ENCODE measurements at regions not wholly inside any gene's neighbourhood (a gene's known extent, or its start where the extent isn't known, plus 50 kb on each side); places are given as distances from the start of the nearest gene placed in this dataset.

DNA sequence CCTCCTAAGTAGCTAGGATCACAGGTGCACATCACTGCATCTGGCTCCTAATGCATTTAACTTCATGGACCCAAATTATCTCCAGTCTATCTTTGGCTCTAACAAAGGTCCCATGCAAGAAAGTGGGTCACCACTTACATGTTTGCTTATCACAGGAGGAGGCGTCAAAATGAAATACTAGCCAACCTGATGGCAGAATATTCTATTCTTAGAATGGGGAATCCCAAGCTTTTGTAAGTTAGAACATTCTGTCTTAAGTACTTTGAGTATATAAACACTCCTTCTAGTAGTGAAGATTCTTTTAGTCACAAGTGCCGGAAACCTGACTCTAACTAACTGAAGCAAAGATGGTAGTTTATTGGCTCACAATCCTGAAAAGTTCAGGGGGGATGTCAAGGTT, 72.0 kb upstream of the ADAMTS9 start:
- H3K4me3 ChIP-seq (ENCODE audit: insufficient read depth, low read depth, low read length), result no peak overlapping the region
- no peak for FAIRE-seq
- no peaks in the 10 kb centered on the region for H3K4me1 Mint-ChIP-seq (ENCODE audit: low read depth, unreplicated experiment)

DNA sequence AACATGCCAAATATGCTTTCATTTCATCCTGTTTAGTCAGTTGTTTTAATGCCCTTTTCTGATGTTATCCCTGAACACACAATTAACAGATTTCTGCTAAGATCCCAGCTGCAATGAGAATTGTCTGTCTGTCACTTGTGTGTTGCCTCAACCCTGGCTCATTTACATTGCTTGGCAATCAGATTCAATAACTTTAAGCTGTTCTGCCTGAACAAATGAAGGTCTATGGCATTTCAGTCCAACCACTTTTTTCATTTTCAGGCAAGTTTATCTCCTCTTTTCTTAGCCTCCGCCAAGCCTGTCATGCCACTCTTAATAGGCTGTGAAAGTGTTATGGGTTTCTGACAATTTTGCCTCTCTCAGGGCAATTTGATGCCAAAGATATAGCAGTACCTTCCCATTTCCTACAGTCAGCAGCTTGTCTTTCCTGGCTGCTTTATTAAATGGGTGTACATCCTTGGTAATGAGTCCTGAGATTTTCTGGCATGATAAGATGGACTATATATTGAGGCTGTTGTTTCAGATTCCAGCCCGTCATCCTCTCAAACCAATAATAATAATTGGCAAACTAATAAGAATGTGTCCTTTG, 68.7 kb upstream of the ADAMTS9 start:
- Mint-ChIP-seq H3K4me3 (ENCODE audit: unreplicated experiment) (no peak overlapping the region), H3K36me3 (ENCODE audit: low read depth, unreplicated experiment) (peaks cover 8% of the 10 kb centered on the region), H3K27ac (ENCODE audit: unreplicated experiment) (no peak overlapping the region), H3K27me3 (ENCODE audit: low read depth, unreplicated experiment) (peaks cover 3% of the 10 kb centered on the region), H3K4me1 (ENCODE audit: low read depth, unreplicated experiment) (no peaks in the 10 kb centered on the region), H3K9me3 (ENCODE audit: unreplicated experiment) (peaks cover 3% of the 10 kb centered on the region)
- Histone ChIP-seq H3K27ac (ENCODE audit: low read depth, low read length) (no peak overlapping the region), H3K9ac (ENCODE audit: low read length) (no peak overlapping the region), H3K4me1 (ENCODE audit: insufficient read depth, low read length) (no peaks in the 10 kb centered on the region), H3K36me3 (ENCODE audit: insufficient read depth, low read length) (no peaks in the 10 kb centered on the region), H3K27me3 (ENCODE audit: insufficient read depth, low read length) (no peaks in the 10 kb centered on the region), H4K20me1 (ENCODE audit: insufficient read depth, low read length) (no peaks in the 10 kb centered on the region), H3K79me2 (ENCODE audit: insufficient read depth, low read length) (no peaks in the 10 kb centered on the region), H3K9me3 (ENCODE audit: insufficient read depth, low read depth, low read length) (no peaks in the 10 kb centered on the region), H2AFZ (ENCODE audit: low read depth, low read length) (no peak overlapping the region), H3K4me2 (ENCODE audit: low read length) (no peak overlapping the region), H3K4me3 (ENCODE audit: insufficient read depth, low read depth, low read length) (no peak overlapping the region)
- TF ChIP-seq, protein P1, sequence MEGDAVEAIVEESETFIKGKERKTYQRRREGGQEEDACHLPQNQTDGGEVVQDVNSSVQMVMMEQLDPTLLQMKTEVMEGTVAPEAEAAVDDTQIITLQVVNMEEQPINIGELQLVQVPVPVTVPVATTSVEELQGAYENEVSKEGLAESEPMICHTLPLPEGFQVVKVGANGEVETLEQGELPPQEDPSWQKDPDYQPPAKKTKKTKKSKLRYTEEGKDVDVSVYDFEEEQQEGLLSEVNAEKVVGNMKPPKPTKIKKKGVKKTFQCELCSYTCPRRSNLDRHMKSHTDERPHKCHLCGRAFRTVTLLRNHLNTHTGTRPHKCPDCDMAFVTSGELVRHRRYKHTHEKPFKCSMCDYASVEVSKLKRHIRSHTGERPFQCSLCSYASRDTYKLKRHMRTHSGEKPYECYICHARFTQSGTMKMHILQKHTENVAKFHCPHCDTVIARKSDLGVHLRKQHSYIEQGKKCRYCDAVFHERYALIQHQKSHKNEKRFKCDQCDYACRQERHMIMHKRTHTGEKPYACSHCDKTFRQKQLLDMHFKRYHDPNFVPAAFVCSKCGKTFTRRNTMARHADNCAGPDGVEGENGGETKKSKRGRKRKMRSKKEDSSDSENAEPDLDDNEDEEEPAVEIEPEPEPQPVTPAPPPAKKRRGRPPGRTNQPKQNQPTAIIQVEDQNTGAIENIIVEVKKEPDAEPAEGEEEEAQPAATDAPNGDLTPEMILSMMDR (IDR thresholded peaks at IDR 0.05; ENCODE audit: insufficient read depth, low read depth, low read length), result no peak
- no peak for TF ChIP-seq EZH2 (IDR thresholded peaks at IDR 0.05; ENCODE audit: insufficient read depth, low read length)
- FAIRE-seq, result no peak
- no peak for DNase-seq (ENCODE audit: low read depth)

More for the DNA sequence above, 72.0 kb upstream of the ADAMTS9 start:
- Histone ChIP-seq H3K4me2 (ENCODE audit: low read length) (no peak overlapping the region), H3K9me3 (ENCODE audit: insufficient read depth, low read depth, low read length) (no peaks in the 10 kb centered on the region), H3K27me3 (ENCODE audit: insufficient read depth, low read length) (no peaks in the 10 kb centered on the region), H3K79me2 (ENCODE audit: insufficient read depth, low read length) (no peaks in the 10 kb centered on the region), H3K9ac (ENCODE audit: low read length) (no peak overlapping the region), H3K4me1 (ENCODE audit: insufficient read depth, low read length) (no peaks in the 10 kb centered on the region), H3K27ac (ENCODE audit: low read depth, low read length) (no peak overlapping the region), H4K20me1 (ENCODE audit: insufficient read depth, low read length) (no peaks in the 10 kb centered on the region), H3K36me3 (ENCODE audit: insufficient read depth, low read length) (no peaks in the 10 kb centered on the region), H2AFZ (ENCODE audit: low read depth, low read length) (no peak overlapping the region)
- no peak for DNase-seq (ENCODE audit: low read depth)
- Mint-ChIP-seq H3K9me3 (ENCODE audit: unreplicated experiment) (no peaks in the 10 kb centered on the region), H3K27me3 (ENCODE audit: low read depth, unreplicated experiment) (no peaks in the 10 kb centered on the region), H3K4me3 (ENCODE audit: unreplicated experiment) (no peak overlapping the region), H3K36me3 (ENCODE audit: low read depth, unreplicated experiment) (peaks cover 3% of the 10 kb centered on the region), H3K27ac (ENCODE audit: unreplicated experiment) (no peak overlapping the region)
- TF ChIP-seq, protein P1 (IDR thresholded peaks at IDR 0.05; ENCODE audit: insufficient read depth, low read depth, low read length), result no peak

DNA sequence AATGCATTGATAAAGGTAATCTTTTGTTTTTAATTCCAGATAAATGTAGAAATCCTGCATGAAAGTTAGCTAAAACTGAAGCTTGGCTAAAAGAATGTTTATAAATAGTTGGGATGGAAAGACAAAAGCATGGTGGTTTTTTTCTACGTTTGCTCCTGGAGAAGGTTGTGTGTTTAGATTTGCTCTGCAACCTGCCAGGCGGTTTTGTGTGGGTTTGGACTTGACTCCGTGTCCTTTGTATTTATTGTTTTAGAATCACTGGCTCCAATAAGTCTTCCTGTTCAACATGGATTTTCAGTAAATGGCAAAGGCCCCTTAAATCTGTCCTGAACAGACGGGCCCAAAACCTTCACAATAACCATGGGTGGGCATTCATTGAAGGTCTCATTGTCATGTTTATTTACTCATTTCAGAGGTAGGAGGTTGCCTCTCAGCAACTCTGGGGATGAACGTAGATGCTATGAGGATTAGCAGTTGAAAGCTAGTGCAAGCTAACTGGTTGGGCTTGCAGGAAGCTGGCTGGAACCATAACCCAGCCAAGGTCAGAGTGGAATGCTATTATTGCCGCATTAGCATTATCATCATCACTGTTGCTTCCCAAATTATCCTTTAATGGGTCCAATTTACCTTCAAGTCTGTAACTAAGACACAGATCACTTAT, 60.6 kb upstream of the ADAMTS9 start:
- no peak overlapping the region for H3K4me3 ChIP-seq (ENCODE audit: insufficient read depth, low read depth, low read length)
- no peak overlapping the region for H3K4me2 ChIP-seq (ENCODE audit: low read length)
- FAIRE-seq (no peak), DNase-seq (ENCODE audit: low read depth) (no peak)
- H2AFZ ChIP-seq (ENCODE audit: low read depth, low read length), result no peak overlapping the region
- Mint-ChIP-seq H3K9me3 (ENCODE audit: unreplicated experiment) (peaks cover 2% of the 10 kb centered on the region), H3K4me3 (ENCODE audit: unreplicated experiment) (no peak overlapping the region), H3K36me3 (ENCODE audit: low read depth, unreplicated experiment) (no peaks in the 10 kb centered on the region), H3K27me3 (ENCODE audit: low read depth, unreplicated experiment) (peaks cover 4% of the 10 kb centered on the region), H3K4me1 (ENCODE audit: low read depth, unreplicated experiment) (peaks cover 4% of the 10 kb centered on the region), H3K27ac (ENCODE audit: unreplicated experiment) (no peak overlapping the region)
- H3K27me3 ChIP-seq (ENCODE audit: insufficient read depth, low read length), result no peaks in the 10 kb centered on the region
- no peaks in the 10 kb centered on the region for H3K79me2 ChIP-seq (ENCODE audit: insufficient read depth, low read length)
- no peak for TF ChIP-seq EZH2 (IDR thresholded peaks at IDR 0.05; ENCODE audit: insufficient read depth, low read length)
- TF ChIP-seq, protein P1 (IDR thresholded peaks at IDR 0.05; ENCODE audit: insufficient read depth, low read depth, low read length), result no peak
- H3K27ac ChIP-seq (ENCODE audit: low read depth, low read length), result no peak overlapping the region
- no peaks in the 10 kb centered on the region for H3K4me1 ChIP-seq (ENCODE audit: insufficient read depth, low read length)
- H3K36me3 ChIP-seq (ENCODE audit: insufficient read depth, low read length), result no peaks in the 10 kb centered on the region
- no peaks in the 10 kb centered on the region for H4K20me1 ChIP-seq (ENCODE audit: insufficient read depth, low read length)
- H3K9ac ChIP-seq (ENCODE audit: low read length), result no peak overlapping the region
- H3K9me3 ChIP-seq (ENCODE audit: insufficient read depth, low read depth, low read length), result no peaks in the 10 kb centered on the region
